ENCODE measurements at regions not wholly inside any gene's neighbourhood (a gene's known extent, or its start where the extent isn't known, plus 50 kb on each side); places are given as distances from the start of the nearest gene placed in this dataset.

GRCh38 chr7:52465216-52465615, 570.2 kb upstream of the POM121L12 start:
- Mint-ChIP-seq H3K4me3 (no peak overlapping the region), H3K36me3 (no peaks in the 10 kb centered on the region), H3K4me1 (no peaks in the 10 kb centered on the region), H3K27ac (no peak overlapping the region), H3K9me3 (no peaks in the 10 kb centered on the region), H3K27me3 (ENCODE audit: insufficient read depth, low read depth) (peaks cover 2% of the 10 kb centered on the region)
- no peaks in the 10 kb centered on the region for H3K9me3 ChIP-seq (ENCODE audit: low read depth)
- DNase-seq (ENCODE audit: low spot score): no peak
- no peaks in the 10 kb centered on the region for H4K20me1 ChIP-seq (ENCODE audit: low read depth)
- H2AFZ ChIP-seq (replicated peaks): no peak overlapping the region
- H3K9ac ChIP-seq: no peak overlapping the region
- H3K36me3 ChIP-seq: no peaks in the 10 kb centered on the region
- H3K27ac ChIP-seq: no peak overlapping the region
- H3F3A ChIP-seq (ENCODE audit: low read depth): no peaks in the 10 kb centered on the region
- H3K79me2 ChIP-seq (ENCODE audit: low read depth): no peaks in the 10 kb centered on the region
- H3K4me1 ChIP-seq: no peaks in the 10 kb centered on the region
- H3K27me3 ChIP-seq: no peaks in the 10 kb centered on the region
- TF ChIP-seq EZH2phosphoT487 (IDR thresholded peaks at IDR 0.05) (no peak), EZH2 (IDR thresholded peaks at IDR 0.05) (no peak)
- TF ChIP-seq, protein P1, sequence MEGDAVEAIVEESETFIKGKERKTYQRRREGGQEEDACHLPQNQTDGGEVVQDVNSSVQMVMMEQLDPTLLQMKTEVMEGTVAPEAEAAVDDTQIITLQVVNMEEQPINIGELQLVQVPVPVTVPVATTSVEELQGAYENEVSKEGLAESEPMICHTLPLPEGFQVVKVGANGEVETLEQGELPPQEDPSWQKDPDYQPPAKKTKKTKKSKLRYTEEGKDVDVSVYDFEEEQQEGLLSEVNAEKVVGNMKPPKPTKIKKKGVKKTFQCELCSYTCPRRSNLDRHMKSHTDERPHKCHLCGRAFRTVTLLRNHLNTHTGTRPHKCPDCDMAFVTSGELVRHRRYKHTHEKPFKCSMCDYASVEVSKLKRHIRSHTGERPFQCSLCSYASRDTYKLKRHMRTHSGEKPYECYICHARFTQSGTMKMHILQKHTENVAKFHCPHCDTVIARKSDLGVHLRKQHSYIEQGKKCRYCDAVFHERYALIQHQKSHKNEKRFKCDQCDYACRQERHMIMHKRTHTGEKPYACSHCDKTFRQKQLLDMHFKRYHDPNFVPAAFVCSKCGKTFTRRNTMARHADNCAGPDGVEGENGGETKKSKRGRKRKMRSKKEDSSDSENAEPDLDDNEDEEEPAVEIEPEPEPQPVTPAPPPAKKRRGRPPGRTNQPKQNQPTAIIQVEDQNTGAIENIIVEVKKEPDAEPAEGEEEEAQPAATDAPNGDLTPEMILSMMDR (IDR thresholded peaks at IDR 0.05): no peak
- no peak overlapping the region for H3K4me3 ChIP-seq
- H3K4me2 ChIP-seq: no peak overlapping the region

DNA sequence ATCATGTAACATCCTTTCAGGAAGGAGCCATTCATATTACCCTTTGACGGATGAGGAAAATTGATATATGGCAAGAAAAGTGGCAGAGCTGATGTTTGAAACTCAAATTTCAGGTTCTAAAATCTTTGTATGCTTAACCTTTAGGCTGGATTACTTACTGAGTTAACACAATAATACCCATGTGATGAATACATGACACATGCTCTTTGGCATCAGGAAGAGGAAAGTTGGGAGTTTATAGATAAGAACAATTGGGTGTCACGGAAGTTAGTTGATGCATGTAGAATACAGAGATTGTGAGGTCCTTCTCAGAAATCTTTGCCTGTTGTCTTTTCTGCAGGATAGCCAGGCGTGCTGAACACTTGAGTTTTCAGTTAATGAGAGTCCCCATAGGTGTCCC, 572.1 kb upstream of the POM121L12 start:
- no peaks in the 10 kb centered on the region for H3K36me3 Mint-ChIP-seq

GRCh38 chr7:52462474-52462873, 573.0 kb upstream of the POM121L12 start:
- Histone ChIP-seq H3K4me3 (no peak overlapping the region), H3K4me1 (no peaks in the 10 kb centered on the region), H3K27me3 (no peaks in the 10 kb centered on the region), H3K4me2 (no peak overlapping the region), H2AFZ (replicated peaks) (no peak overlapping the region), H3K27ac (no peak overlapping the region), H3K36me3 (no peaks in the 10 kb centered on the region), H3K79me2 (ENCODE audit: low read depth) (no peaks in the 10 kb centered on the region), H3F3A (ENCODE audit: low read depth) (no peaks in the 10 kb centered on the region), H3K9ac (no peak overlapping the region), H4K20me1 (ENCODE audit: low read depth) (no peaks in the 10 kb centered on the region), H3K9me3 (ENCODE audit: low read depth) (no peaks in the 10 kb centered on the region)
- no peak for DNase-seq (ENCODE audit: low spot score)
- Mint-ChIP-seq H3K9me3 (no peaks in the 10 kb centered on the region), H3K4me3 (no peak overlapping the region), H3K27me3 (ENCODE audit: insufficient read depth, low read depth) (peaks cover 2% of the 10 kb centered on the region), H3K36me3 (no peaks in the 10 kb centered on the region), H3K27ac (no peak overlapping the region), H3K4me1 (no peaks in the 10 kb centered on the region)
- TF ChIP-seq EZH2phosphoT487 (IDR thresholded peaks at IDR 0.05): no peak
- no peak for TF ChIP-seq EZH2 (IDR thresholded peaks at IDR 0.05)
- TF ChIP-seq, protein P1 (IDR thresholded peaks at IDR 0.05): no peak

More for the DNA sequence above, 572.1 kb upstream of the POM121L12 start:
- Histone ChIP-seq H3K4me1 (no peaks in the 10 kb centered on the region), H3K9me3 (ENCODE audit: low read depth) (no peaks in the 10 kb centered on the region), H3K9ac (no peak overlapping the region), H4K20me1 (ENCODE audit: low read depth) (no peaks in the 10 kb centered on the region), H2AFZ (replicated peaks) (peak overlapping the region; percentile 40), H3K27ac (no peak overlapping the region), H3F3A (ENCODE audit: low read depth) (no peaks in the 10 kb centered on the region), H3K4me3 (no peak overlapping the region), H3K36me3 (no peaks in the 10 kb centered on the region), H3K4me2 (no peak overlapping the region), H3K79me2 (ENCODE audit: low read depth) (no peaks in the 10 kb centered on the region), H3K27me3 (no peaks in the 10 kb centered on the region)
- Mint-ChIP-seq H3K27ac (no peak overlapping the region), H3K9me3 (no peaks in the 10 kb centered on the region), H3K27me3 (ENCODE audit: insufficient read depth, low read depth) (peaks cover 2% of the 10 kb centered on the region), H3K4me1 (no peaks in the 10 kb centered on the region), H3K4me3 (no peak overlapping the region)
- DNase-seq (ENCODE audit: low spot score): no peak
- TF ChIP-seq EZH2 (IDR thresholded peaks at IDR 0.05) (no peak), EZH2phosphoT487 (IDR thresholded peaks at IDR 0.05) (no peak)
- TF ChIP-seq, protein P1 (IDR thresholded peaks at IDR 0.05): no peak

All from neural progenitor cell (in vitro differentiated cells).